ENCODE measurements at regions not wholly inside any gene's neighbourhood (a gene's known extent, or its start where the extent isn't known, plus 50 kb on each side); places are given as distances from the start of the nearest gene placed in this dataset.

DNA sequence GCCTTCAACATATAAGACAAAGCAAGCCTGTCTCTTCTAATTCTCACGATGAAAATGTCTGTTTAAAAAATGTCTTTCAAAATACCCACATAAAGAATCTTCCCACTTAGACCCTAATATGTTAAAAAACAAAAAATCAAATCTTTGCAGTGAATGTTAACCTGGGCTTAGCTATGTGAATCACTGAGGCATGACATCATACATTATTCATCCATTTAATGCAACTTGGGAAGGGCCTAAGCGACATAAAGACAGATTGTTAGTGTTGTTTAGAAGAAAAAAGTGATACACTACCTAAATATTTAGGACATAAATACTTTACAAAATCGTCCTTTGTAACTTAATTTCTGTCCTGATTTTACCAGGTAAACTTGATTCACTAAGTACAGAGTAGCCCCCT is 648.5 kb upstream of the NRP1 start:
- no peak overlapping the region for H3K4me3 ChIP-seq
- H3K36me3 ChIP-seq, result no peaks in the 10 kb centered on the region
- H3K9me3 ChIP-seq, result no peaks in the 10 kb centered on the region
- no peak for TF ChIP-seq POLR2A (IDR thresholded peaks at IDR 0.05)
- no peak overlapping the region for H3K27ac ChIP-seq
- DNase-seq, result no peak
- no peaks in the 10 kb centered on the region for H3K27me3 ChIP-seq
- no peaks in the 10 kb centered on the region for H3K4me1 ChIP-seq

DNA sequence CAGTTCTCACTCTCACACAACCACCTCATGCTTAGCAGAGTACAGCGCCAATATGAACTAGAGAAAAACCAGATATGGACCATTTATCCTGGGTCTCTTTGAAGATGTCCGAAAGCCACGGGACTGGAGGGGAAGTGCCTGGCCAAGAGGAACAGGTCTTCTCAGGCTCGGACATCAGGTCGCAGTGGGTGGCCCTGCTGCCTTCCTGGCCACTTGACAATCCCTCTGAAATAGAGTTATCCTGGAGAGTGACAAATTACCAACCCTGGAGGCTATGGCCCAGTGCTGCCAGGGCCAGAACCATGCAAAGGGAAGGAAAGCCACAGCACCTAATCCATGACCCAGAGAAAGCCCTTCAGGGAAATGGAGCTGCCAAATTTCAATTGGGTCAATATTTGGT is 646.8 kb upstream of the NRP1 start:
- TF ChIP-seq, protein P1, sequence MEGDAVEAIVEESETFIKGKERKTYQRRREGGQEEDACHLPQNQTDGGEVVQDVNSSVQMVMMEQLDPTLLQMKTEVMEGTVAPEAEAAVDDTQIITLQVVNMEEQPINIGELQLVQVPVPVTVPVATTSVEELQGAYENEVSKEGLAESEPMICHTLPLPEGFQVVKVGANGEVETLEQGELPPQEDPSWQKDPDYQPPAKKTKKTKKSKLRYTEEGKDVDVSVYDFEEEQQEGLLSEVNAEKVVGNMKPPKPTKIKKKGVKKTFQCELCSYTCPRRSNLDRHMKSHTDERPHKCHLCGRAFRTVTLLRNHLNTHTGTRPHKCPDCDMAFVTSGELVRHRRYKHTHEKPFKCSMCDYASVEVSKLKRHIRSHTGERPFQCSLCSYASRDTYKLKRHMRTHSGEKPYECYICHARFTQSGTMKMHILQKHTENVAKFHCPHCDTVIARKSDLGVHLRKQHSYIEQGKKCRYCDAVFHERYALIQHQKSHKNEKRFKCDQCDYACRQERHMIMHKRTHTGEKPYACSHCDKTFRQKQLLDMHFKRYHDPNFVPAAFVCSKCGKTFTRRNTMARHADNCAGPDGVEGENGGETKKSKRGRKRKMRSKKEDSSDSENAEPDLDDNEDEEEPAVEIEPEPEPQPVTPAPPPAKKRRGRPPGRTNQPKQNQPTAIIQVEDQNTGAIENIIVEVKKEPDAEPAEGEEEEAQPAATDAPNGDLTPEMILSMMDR (IDR thresholded peaks at IDR 0.05), result no peak
- TF ChIP-seq POLR2A (IDR thresholded peaks at IDR 0.05), result no peak
- no peaks in the 10 kb centered on the region for H3K36me3 ChIP-seq
- DNase-seq, result no peak

DNA sequence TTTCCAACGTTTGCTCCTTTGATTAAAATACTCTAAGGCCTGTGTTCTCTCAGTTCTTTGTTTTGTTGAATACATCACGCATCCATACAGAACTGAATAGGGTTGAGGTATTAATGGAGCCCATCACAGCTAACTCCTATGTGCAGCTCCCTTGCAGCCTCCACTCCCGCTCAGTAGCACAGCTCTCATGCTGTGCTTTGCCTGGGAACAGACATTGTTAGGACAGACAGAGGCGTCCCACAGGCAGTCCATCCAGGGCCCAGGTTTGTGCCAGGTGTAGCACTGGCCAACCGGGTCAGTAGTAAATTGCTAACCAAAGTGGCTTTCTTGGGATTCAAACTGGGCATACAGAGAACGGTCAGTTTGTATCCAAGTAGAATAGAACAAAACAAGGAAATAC is 644.7 kb upstream of the NRP1 start:
- Histone ChIP-seq H3K27ac (no peak overlapping the region), H3K4me3 (no peak overlapping the region), H3K36me3 (no peaks in the 10 kb centered on the region), H3K27me3 (no peaks in the 10 kb centered on the region), H3K4me1 (no peaks in the 10 kb centered on the region), H3K9me3 (no peaks in the 10 kb centered on the region)
- TF ChIP-seq, protein P1 (IDR thresholded peaks at IDR 0.05), result no peak
- TF ChIP-seq POLR2A (IDR thresholded peaks at IDR 0.05), result no peak
- DNase-seq, result no peak

More for the DNA sequence above, 646.8 kb upstream of the NRP1 start:
- Histone ChIP-seq H3K27me3 (no peaks in the 10 kb centered on the region), H3K27ac (no peak overlapping the region), H3K4me1 (no peaks in the 10 kb centered on the region), H3K4me3 (no peak overlapping the region), H3K9me3 (no peaks in the 10 kb centered on the region)

- DNase-seq, result no peak
- no peaks in the 10 kb centered on the region for H3K4me1 ChIP-seq
- H3K9me3 ChIP-seq, result no peaks in the 10 kb centered on the region
- H3K27ac ChIP-seq, result no peak overlapping the region
- no peaks in the 10 kb centered on the region for H3K27me3 ChIP-seq
- H3K36me3 ChIP-seq, result no peaks in the 10 kb centered on the region
- no peak overlapping the region for H3K4me3 ChIP-seq
- TF ChIP-seq, protein P1 (IDR thresholded peaks at IDR 0.05), result no peak
- TF ChIP-seq POLR2A (IDR thresholded peaks at IDR 0.05), result no peak
Measured at GRCh38 chr10:33975481-33975880, 641.0 kb upstream of the NRP1 start.

GRCh38 chr10:33974976-33975478 is 640.6 kb upstream of the NRP1 start:
- no peaks in the 10 kb centered on the region for H3K9me3 ChIP-seq
- no peaks in the 10 kb centered on the region for H3K4me1 ChIP-seq
- no peak for TF ChIP-seq POLR2A (IDR thresholded peaks at IDR 0.05)
- TF ChIP-seq, protein P1 (IDR thresholded peaks at IDR 0.05), result no peak
- no peaks in the 10 kb centered on the region for H3K36me3 ChIP-seq
- no peak overlapping the region for H3K27ac ChIP-seq
- DNase-seq, result no peak
- H3K27me3 ChIP-seq, result no peaks in the 10 kb centered on the region
- H3K4me3 ChIP-seq, result no peak overlapping the region

DNA sequence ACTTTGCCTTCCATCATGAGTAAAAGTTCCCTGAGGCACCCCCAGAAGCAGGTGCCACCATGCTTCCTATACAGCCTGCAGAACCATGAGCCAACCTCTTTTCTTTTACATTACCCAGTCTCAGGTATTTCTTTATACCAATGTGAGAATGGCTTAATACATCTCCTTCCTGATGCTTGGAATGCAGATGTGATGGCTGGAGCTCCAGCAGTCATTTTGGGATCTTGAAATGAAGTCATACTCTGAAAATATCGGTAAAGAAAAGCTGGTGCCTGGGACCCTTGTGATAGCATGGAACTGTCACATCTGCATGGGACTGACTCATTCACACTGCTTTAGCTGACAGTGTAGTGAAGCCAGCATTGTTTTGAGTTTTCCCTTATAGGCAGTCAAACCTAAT is 634.5 kb upstream of the NRP1 start:
- no peaks in the 10 kb centered on the region for H3K9me3 ChIP-seq
- no peaks in the 10 kb centered on the region for H3K4me1 ChIP-seq
- H3K27ac ChIP-seq, result no peak overlapping the region
- no peaks in the 10 kb centered on the region for H3K36me3 ChIP-seq
- H3K4me3 ChIP-seq, result no peak overlapping the region
- H3K27me3 ChIP-seq, result no peaks in the 10 kb centered on the region
- no peak for DNase-seq
- TF ChIP-seq, protein P1 (IDR thresholded peaks at IDR 0.05), result no peak
- no peak for TF ChIP-seq POLR2A (IDR thresholded peaks at IDR 0.05)
